H4 (cell line): ENCODE measurements at regions not wholly inside any gene's neighbourhood (a gene's known extent, or its start where the extent isn't known, plus 50 kb on each side); places are given as distances from the start of the nearest gene placed in this dataset.
A peak's percentile ranks its signal among the peaks of the same experiment; 100 is the strongest.
"Not testable (repeated sequence)": the region's sequence is repeated elsewhere in the genome, so short reads cannot be mapped to it uniquely, and the experiment has no call there.

Experiments used
- DNase-seq: peaks from one replicate; pipeline ENCODE4 v3.0.0-alpha.2; 2015; ENCODE audit warnings: low spot score

GRCh38 chr15:85264614-85265190 lies 115.7 kb upstream of the AKAP13 start:
- DNase-seq: not testable (repeated sequence)

GRCh38 chr15:85267158-85267857 lies 113.1 kb upstream of the AKAP13 start:
- not testable (repeated sequence) for DNase-seq

- no peak for DNase-seq
Observed at GRCh38 chr15:85274315-85275050, 105.9 kb upstream of the AKAP13 start.

- no peak for DNase-seq
Observed at GRCh38 chr15:85276508-85276907, 103.9 kb upstream of the AKAP13 start.

- no peak for DNase-seq
Observed at GRCh38 chr15:85276921-85277320, 103.5 kb upstream of the AKAP13 start.

GRCh38 chr15:85277847-85278370 lies 102.5 kb upstream of the AKAP13 start:
- no peak for DNase-seq

- no peak for DNase-seq
Observed at GRCh38 chr15:85280203-85280602, 100.2 kb upstream of the AKAP13 start.

GRCh38 chr15:85281293-85281882 lies 99.0 kb upstream of the AKAP13 start:
- DNase-seq: no peak

- peak; percentile 68 for DNase-seq
Observed at GRCh38 chr15:85282504-85283115, 97.8 kb upstream of the AKAP13 start.

GRCh38 chr15:85283815-85284214 lies 96.6 kb upstream of the AKAP13 start:
- not testable (repeated sequence) for DNase-seq

GRCh38 chr15:85284497-85284896 lies 95.9 kb upstream of the AKAP13 start:
- DNase-seq: no peak

- DNase-seq: peak; percentile 62
Observed at GRCh38 chr15:85289677-85290365, 90.6 kb upstream of the AKAP13 start.

GRCh38 chr15:85292583-85292982 lies 87.8 kb upstream of the AKAP13 start:
- not testable (repeated sequence) for DNase-seq

- peak; percentile 73 for DNase-seq
Observed at GRCh38 chr15:85296615-85297402, 83.6 kb upstream of the AKAP13 start.

GRCh38 chr15:85297537-85297936 lies 82.9 kb upstream of the AKAP13 start:
- no peak for DNase-seq

GRCh38 chr15:85298366-85298765 lies 82.0 kb upstream of the AKAP13 start:
- DNase-seq: no peak

GRCh38 chr15:85298941-85299340 lies 81.5 kb upstream of the AKAP13 start:
- no peak for DNase-seq

- DNase-seq: no peak
Observed at GRCh38 chr15:85302271-85302670, 78.1 kb upstream of the AKAP13 start.

- DNase-seq: no peak
Observed at GRCh38 chr15:85305050-85305449, 75.4 kb upstream of the AKAP13 start.

GRCh38 chr15:85306946-85307686 lies 73.3 kb upstream of the AKAP13 start:
- no peak for DNase-seq
